Glutamatergic neuron (in vitro differentiated cells): ENCODE measurements at regions not wholly inside any gene's neighbourhood (a gene's known extent, or its start where the extent isn't known, plus 50 kb on each side); places are given as distances from the start of the nearest gene placed in this dataset.

Experiments used
- DNase-seq: peaks from one replicate; pipeline ENCODE4 v3.0.0; 2022
- H3K27ac Mint-ChIP-seq: one replicate; pipeline ENCODE4 v1.8.0; 2020; ENCODE audit warnings: mild to moderate bottlenecking, mixed read lengths, inconsistent platforms; ENCODE audit not compliant: unreplicated experiment
- H3K27me3 Mint-ChIP-seq: one replicate; pipeline ENCODE4 v1.8.0; 2020; ENCODE audit warnings: mild to moderate bottlenecking, moderate library complexity, mixed read lengths, inconsistent platforms; ENCODE audit not compliant: unreplicated experiment
- H3K36me3 Mint-ChIP-seq: one replicate; pipeline ENCODE4 v1.8.0; 2020; ENCODE audit warnings: mild to moderate bottlenecking, mixed read lengths, inconsistent platforms; ENCODE audit not compliant: unreplicated experiment
- H3K4me1 Mint-ChIP-seq: one replicate; pipeline ENCODE4 v1.8.0; 2020; ENCODE audit warnings: mild to moderate bottlenecking, low read depth, mixed read lengths, inconsistent platforms; ENCODE audit not compliant: unreplicated experiment
- H3K4me3 Mint-ChIP-seq: one replicate; pipeline ENCODE4 v1.8.0; 2020; ENCODE audit warnings: mild to moderate bottlenecking, mixed read lengths, inconsistent platforms; ENCODE audit not compliant: unreplicated experiment
- H3K9me3 Mint-ChIP-seq: one replicate; pipeline ENCODE4 v1.8.0; 2020; ENCODE audit warnings: mild to moderate bottlenecking, moderate library complexity, mixed read lengths, inconsistent platforms; ENCODE audit not compliant: unreplicated experiment
- TF ChIP-seq, protein P1 (sequence below): fragments of 200-600 bp; sonication (generic); IDR thresholded peaks from one replicate; pipeline ENCODE4 v1.5.0; 2021; ENCODE audit not compliant: partially characterized antibody, unreplicated experiment

DNA sequence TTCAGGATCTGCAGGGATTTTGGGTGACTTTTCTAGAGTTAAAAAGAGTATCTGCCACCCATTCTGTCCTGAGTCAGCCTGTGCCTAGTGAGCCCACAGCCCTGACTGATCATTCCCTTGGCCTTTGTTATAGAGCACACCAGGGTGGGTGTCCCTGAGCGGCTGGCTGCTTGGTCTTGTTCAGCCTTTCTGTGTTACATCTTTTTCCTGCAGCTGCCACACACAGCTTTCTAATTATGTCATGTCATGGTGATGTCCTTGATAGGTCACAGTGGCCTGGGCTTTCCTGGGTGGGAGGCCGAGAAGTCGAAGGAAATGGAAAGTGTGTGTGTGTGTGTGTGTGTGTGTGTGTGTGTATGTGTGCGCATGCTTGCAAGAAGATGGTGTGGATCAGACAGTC, 293.2 kb upstream of the CRY1 start:
- Mint-ChIP-seq H3K4me1 (peaks cover 1% of the 10 kb centered on the region), H3K4me3 (no peak overlapping the region), H3K27ac (no peak overlapping the region), H3K36me3 (no peaks in the 10 kb centered on the region), H3K9me3 (no peaks in the 10 kb centered on the region), H3K27me3 (peaks cover 2% of the 10 kb centered on the region)
- TF ChIP-seq, protein P1, sequence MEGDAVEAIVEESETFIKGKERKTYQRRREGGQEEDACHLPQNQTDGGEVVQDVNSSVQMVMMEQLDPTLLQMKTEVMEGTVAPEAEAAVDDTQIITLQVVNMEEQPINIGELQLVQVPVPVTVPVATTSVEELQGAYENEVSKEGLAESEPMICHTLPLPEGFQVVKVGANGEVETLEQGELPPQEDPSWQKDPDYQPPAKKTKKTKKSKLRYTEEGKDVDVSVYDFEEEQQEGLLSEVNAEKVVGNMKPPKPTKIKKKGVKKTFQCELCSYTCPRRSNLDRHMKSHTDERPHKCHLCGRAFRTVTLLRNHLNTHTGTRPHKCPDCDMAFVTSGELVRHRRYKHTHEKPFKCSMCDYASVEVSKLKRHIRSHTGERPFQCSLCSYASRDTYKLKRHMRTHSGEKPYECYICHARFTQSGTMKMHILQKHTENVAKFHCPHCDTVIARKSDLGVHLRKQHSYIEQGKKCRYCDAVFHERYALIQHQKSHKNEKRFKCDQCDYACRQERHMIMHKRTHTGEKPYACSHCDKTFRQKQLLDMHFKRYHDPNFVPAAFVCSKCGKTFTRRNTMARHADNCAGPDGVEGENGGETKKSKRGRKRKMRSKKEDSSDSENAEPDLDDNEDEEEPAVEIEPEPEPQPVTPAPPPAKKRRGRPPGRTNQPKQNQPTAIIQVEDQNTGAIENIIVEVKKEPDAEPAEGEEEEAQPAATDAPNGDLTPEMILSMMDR: no peak
- DNase-seq: no peak

DNA sequence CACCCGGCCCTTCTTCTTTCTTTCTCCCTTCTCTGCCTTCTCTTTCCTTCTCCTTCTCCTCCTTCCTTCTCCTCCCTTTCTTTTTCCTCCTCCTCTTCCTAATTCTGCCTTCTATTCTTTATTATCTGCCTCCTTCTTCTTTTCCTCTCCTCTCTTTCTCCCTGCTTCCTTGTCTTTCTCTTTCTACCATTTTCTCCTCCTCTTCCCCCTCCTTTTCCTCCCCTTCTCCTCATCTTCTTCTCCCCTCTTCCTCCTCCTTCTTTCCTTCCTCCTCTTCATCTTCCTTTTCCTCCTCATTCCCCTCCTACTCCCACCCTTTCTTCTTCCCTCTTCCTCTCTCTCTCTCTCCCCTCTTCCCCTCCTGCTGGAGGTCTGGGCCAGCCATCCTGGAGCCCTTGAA, 294.9 kb upstream of the CRY1 start:
- H3K27ac Mint-ChIP-seq: no peak overlapping the region
- H3K27me3 Mint-ChIP-seq: peaks cover 2% of the 10 kb centered on the region
- H3K9me3 Mint-ChIP-seq: no peaks in the 10 kb centered on the region
- H3K36me3 Mint-ChIP-seq: no peaks in the 10 kb centered on the region
- no peak overlapping the region for H3K4me3 Mint-ChIP-seq
- H3K4me1 Mint-ChIP-seq: peaks cover 1% of the 10 kb centered on the region
- DNase-seq: no peak
- TF ChIP-seq, protein P1: no peak

DNA sequence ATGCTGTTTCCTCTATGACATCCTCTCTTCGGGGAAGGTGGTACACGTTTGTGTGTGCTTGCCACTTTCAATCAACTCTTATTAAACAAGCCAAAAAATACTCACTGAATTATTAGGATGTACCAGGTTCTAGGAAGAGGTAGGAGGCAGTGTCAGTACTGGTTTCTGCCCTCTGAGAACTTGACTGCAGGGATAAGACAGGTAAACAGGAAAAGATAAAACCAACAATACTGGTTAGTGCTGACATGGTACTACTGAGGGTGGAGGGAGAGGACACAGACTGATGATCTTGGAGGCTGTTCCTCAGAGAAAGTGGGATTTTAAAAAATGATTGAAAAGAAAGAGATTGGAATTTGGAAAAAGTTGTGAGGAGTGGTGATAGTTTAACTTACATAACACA, 295.2 kb upstream of the PWP1 start:
- no peaks in the 10 kb centered on the region for H3K9me3 Mint-ChIP-seq
- no peak overlapping the region for H3K4me3 Mint-ChIP-seq
- H3K27me3 Mint-ChIP-seq: peaks cover 2% of the 10 kb centered on the region
- no peak for DNase-seq
- TF ChIP-seq, protein P1: no peak
- H3K27ac Mint-ChIP-seq: no peak overlapping the region
- H3K4me1 Mint-ChIP-seq: no peaks in the 10 kb centered on the region
- no peaks in the 10 kb centered on the region for H3K36me3 Mint-ChIP-seq

DNA sequence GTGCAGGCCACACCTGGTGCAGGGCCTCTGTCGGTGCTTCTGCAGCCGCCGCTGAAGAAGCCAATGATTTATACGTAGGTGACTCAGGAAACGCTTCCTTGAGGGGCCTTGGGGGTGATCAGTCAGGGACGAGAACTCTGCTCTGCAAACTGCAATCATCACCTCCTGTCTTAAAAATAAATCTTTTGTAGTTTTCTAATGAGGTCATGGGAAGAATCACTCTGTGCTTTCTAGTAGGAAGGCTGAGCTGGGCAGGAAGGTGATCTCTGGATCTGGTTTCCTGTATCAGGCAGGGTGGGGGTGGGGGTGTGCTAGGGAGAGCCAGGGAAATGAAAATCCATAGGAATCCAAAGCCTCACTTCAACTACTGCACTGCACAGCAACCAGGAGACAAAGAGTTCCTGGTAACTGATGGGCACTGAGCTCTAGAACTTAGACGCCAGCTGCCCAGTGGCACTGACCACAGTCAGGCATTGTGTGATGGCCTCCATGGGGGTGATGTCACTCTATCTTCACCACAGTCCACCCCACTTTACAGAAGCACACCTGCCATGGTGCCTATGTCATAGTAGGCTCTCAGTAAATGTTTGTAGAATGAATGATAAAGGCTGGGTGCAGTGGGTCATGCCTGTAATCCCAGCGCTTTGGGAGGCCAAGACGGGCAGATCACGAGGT, 292.4 kb upstream of the PWP1 start:
- no peaks in the 10 kb centered on the region for H3K4me1 Mint-ChIP-seq
- TF ChIP-seq, protein P1: no peak
- DNase-seq: no peak
- no peak overlapping the region for H3K4me3 Mint-ChIP-seq
- no peak overlapping the region for H3K27ac Mint-ChIP-seq
- peaks cover 2% of the 10 kb centered on the region for H3K27me3 Mint-ChIP-seq
- no peaks in the 10 kb centered on the region for H3K9me3 Mint-ChIP-seq
- H3K36me3 Mint-ChIP-seq: no peaks in the 10 kb centered on the region

DNA sequence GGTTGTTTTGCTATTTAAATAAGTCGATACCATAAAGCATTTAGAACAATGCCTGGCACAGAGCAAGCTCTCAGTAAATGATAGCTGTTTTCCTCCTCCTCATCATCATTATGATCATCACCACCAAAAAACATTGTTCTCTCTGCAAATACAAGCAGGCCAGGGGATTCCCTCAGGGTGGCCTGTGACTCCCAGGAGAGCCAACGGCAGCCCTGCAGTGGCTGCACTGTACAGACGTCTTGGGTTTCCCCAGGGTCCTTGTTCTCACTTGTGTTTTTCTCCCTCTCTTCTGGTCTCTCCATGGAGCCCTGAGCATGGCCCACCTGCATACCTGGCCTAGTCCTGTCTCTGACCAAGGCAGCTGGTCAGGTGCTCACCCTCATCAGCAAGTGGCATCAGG, 290.9 kb upstream of the PWP1 start:
- H3K4me1 Mint-ChIP-seq: no peaks in the 10 kb centered on the region
- no peak overlapping the region for H3K27ac Mint-ChIP-seq
- no peaks in the 10 kb centered on the region for H3K9me3 Mint-ChIP-seq

More for the DNA sequence above, 290.9 kb upstream of the PWP1 start:
- Mint-ChIP-seq H3K36me3 (no peaks in the 10 kb centered on the region), H3K27me3 (no peaks in the 10 kb centered on the region), H3K4me3 (no peak overlapping the region)
- no peak for DNase-seq
- TF ChIP-seq, protein P1: no peak
